ENCODE measurements at regions not wholly inside any gene's neighbourhood (a gene's known extent, or its start where the extent isn't known, plus 50 kb on each side); places are given as distances from the start of the nearest gene placed in this dataset.

DNA sequence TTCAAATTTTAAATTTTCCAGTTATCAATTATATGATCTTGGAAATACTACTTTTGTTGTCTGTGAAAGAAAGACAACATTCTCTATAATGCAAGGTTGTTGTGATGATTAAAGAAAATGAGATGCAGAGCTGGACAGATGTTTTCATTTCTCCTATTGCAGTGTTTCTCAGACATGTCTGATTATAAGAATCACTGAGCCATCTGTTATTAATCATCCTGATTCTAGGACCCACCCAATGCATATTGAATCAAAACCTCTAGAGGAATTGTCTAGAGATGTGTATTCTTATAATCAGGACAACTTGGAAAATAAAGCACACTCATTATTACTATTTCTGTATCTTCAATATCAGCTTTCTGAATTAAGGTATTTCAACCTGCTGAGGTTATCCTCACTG, 121.1 kb upstream of the ASTN2 start:
- no peak for TF ChIP-seq CTCF (conservative IDR thresholded peaks at IDR 0.05)
- no peak for TF ChIP-seq EZH2 (IDR thresholded peaks at IDR 0.05; ENCODE audit: low read depth)
